GM23248 (cell line): ENCODE measurements at regions not wholly inside any gene's neighbourhood (a gene's known extent, or its start where the extent isn't known, plus 50 kb on each side); places are given as distances from the start of the nearest gene placed in this dataset.

Experiments
- DNase-seq: peaks from one replicate; pipeline ENCODE4 v3.0.0-alpha.2; 2015
- H2AFZ ChIP-seq: fragments of 200-600 bp; sonication (generic); 2 replicates; pipeline ENCODE4 v1.6.1; 2016; ENCODE audit warnings: antibody characterized with exemption
- H3F3A ChIP-seq: fragments of 200-600 bp; sonication (generic); 2 replicates; pipeline ENCODE4 v1.6.1; 2016; ENCODE audit warnings: mild to moderate bottlenecking, antibody characterized with exemption, mixed run types; ENCODE audit not compliant: insufficient read depth
- H3K27ac ChIP-seq: fragments of 200-600 bp; sonication (generic); 2 replicates; pipeline ENCODE4 v1.5.1; 2016; ENCODE audit warnings: mild to moderate bottlenecking
- H3K27me3 ChIP-seq: fragments of 200-600 bp; sonication (generic); replicated peaks from 2 replicates; pipeline ENCODE4 v1.6.1; 2016; ENCODE audit warnings: mild to moderate bottlenecking; ENCODE audit not compliant: insufficient read depth
- H3K36me3 ChIP-seq: fragments of 200-600 bp; sonication (generic); 2 replicates; pipeline ENCODE4 v1.6.1; 2016; ENCODE audit warnings: low read depth, mild to moderate bottlenecking
- H3K4me1 ChIP-seq: fragments of 200-600 bp; sonication (generic); 2 replicates; pipeline ENCODE4 v1.6.1; 2016; ENCODE audit warnings: mild to moderate bottlenecking; ENCODE audit not compliant: insufficient read depth
- H3K4me2 ChIP-seq: fragments of 200-600 bp; sonication (generic); one replicate; pipeline ENCODE4 v1.6.1; 2016; ENCODE audit warnings: mild to moderate bottlenecking; ENCODE audit not compliant: unreplicated experiment
- H3K4me3 ChIP-seq: fragments of 200-600 bp; sonication (generic); 2 replicates; pipeline ENCODE4 v1.5.1; 2016; ENCODE audit warnings: mild to moderate bottlenecking
- H3K79me2 ChIP-seq: fragments of 200-600 bp; sonication (generic); 2 replicates; pipeline ENCODE4 v1.6.1; 2016; ENCODE audit warnings: mild to moderate bottlenecking; ENCODE audit not compliant: insufficient read depth
- H3K9ac ChIP-seq: fragments of 200-600 bp; sonication (generic); 2 replicates; pipeline ENCODE4 v1.6.1; 2016; ENCODE audit warnings: mild to moderate bottlenecking
- H3K9me2 ChIP-seq: fragments of 200-600 bp; sonication (generic); 2 replicates; pipeline ENCODE4 v1.6.1; 2016; ENCODE audit warnings: mixed run types, mild to moderate bottlenecking, moderate library complexity; ENCODE audit not compliant: insufficient read depth
- H3K9me3 ChIP-seq: fragments of 200-600 bp; sonication (generic); one replicate; pipeline ENCODE4 v1.6.1; 2017; ENCODE audit warnings: low read depth
- H4K20me1 ChIP-seq: fragments of 200-600 bp; sonication (generic); 2 replicates; pipeline ENCODE4 v1.6.0; 2016; ENCODE audit not compliant: insufficient read depth
- EZH2 ChIP-seq: fragments of 200-600 bp; sonication (generic); IDR thresholded peaks from 2 replicates; pipeline ENCODE4 v1.6.1; 2018; ENCODE audit warnings: antibody characterized with exemption, mild to moderate bottlenecking; ENCODE audit not compliant: insufficient read depth, poor library complexity, severe bottlenecking
- EZH2phosphoT487 ChIP-seq: fragments of 200-600 bp; sonication (generic); IDR thresholded peaks from 2 replicates; pipeline ENCODE4 v1.6.1; 2018; ENCODE audit warnings: antibody characterized with exemption, moderate library complexity, mild to moderate bottlenecking, low read depth; ENCODE audit not compliant: insufficient read depth
- WGBS, 2 experiments: methylation state at CpG; one replicate each; pipeline ENCODE4 v1.1.6; 2015 to 2017; ENCODE audit warnings: low lambda C conversion rate in 2 of 2, low coverage in 1 of 2; ENCODE audit errors: missing lambda C conversion rate in 2 of 2; 5-methylcytosine and 5-hydroxymethylcytosine counted together
- in situ Hi-C: fragments of 300-500 bp; cut with MboI; formaldehyde crosslinking; loops from 2 replicates; pipeline ENCODE4 v1.15.0; 2020

DNA sequence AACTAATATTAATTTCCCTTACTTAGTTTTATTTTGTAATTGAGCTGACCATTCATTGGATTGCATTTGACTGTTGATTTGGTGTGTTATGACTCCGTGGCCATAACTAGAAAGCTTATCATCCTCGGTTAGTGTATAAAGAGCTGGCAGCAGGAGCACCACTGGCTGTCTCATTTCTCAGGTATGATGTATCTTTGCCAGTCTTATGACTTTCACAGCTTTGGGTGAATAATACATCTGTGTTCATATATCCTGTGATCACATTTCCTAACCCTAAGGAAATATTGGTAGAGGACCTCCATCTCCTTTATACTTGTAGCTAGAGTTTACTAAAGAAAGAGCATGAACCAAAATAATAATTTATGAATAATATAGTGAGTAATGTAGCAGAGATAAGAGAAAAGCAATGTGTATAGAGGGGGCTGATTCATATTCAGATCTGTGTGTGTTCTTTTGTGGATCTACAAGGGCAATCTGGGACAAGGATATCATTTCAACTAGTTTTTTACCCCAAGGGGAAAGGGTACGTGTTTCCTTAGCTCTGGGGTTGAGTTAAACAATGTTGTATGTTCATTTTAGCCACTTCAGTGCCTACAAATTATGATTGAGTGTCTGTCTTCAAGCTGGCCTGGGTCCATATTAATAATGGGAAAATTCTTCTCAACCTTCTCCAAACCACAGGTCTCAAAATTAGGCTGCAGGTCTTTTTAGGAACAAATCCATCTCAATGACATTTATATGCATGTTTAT lies 901.7 kb downstream of the NTRK3 start:
- Histone ChIP-seq H3F3A (peaks cover 15% of the 10 kb centered on the region; the same call in 1 of the 2 replicates), H3K4me2 (peak overlapping the region; percentile 57), H3K9me2 (no peaks in the 10 kb centered on the region), H3K9me3 (no peaks in the 10 kb centered on the region), H3K27ac (peak overlapping the region; percentile 48), H4K20me1 (no peaks in the 10 kb centered on the region), H3K36me3 (no peaks in the 10 kb centered on the region), H3K9ac (no peak overlapping the region), H3K4me3 (no peak overlapping the region), H2AFZ (no peak overlapping the region), H3K79me2 (no peaks in the 10 kb centered on the region), H3K4me1 (peaks cover 20% of the 10 kb centered on the region), H3K27me3 (0 out of 2 replicates have a peak, but pooled peaks cover 8% of the 10 kb centered on the region)
- peak; percentile 88 for DNase-seq
- in situ Hi-C loops = no loop called here
- 4 to 9% methylated on average over 3 of the region's 3 CpGs for WGBS, 2 experiments
- TF ChIP-seq EZH2 (no peak), EZH2phosphoT487 (no peak)

DNA sequence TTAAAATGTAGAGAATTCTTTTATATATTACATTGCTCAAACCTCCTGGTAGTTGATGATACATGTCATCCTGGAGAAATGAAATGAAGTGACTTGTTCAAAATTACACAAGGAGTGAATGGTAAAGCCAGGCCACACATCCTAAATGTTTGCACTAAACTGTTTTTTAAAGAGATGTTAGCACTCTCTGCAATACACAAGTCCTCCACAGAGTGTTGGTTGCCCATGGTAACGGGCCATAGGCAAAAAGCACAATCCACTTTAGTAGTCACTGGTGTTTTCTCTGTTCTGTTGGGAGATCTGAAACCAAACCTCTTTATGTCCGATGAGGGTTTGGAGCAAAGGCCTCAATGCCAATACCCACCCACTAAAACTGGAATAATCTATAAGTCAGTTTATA lies 907.4 kb downstream of the NTRK3 start:
- DNase-seq = peak; percentile 38
- no peak for TF ChIP-seq EZH2
- no peak for TF ChIP-seq EZH2phosphoT487
- Histone ChIP-seq H3K4me1 (0 out of 2 replicates have a peak, but pooled peaks cover 2% of the 10 kb centered on the region), H3K27ac (no peak overlapping the region), H3K4me2 (no peak overlapping the region), H3K9me3 (no peaks in the 10 kb centered on the region), H3K9me2 (no peaks in the 10 kb centered on the region), H3F3A (0 out of 2 replicates have a peak, but pooled peaks cover 7% of the 10 kb centered on the region), H4K20me1 (no peaks in the 10 kb centered on the region), H3K79me2 (no peaks in the 10 kb centered on the region), H3K9ac (no peak overlapping the region), H2AFZ (no peak overlapping the region), H3K27me3 (peaks cover 11% of the 10 kb centered on the region; the same call in 1 of the 2 replicates), H3K4me3 (no peak overlapping the region), H3K36me3 (no peaks in the 10 kb centered on the region)
- in situ Hi-C loops = no loop called here
- 47% methylated on average over 2 of the region's 2 CpGs for WGBS, 2 experiments

DNA sequence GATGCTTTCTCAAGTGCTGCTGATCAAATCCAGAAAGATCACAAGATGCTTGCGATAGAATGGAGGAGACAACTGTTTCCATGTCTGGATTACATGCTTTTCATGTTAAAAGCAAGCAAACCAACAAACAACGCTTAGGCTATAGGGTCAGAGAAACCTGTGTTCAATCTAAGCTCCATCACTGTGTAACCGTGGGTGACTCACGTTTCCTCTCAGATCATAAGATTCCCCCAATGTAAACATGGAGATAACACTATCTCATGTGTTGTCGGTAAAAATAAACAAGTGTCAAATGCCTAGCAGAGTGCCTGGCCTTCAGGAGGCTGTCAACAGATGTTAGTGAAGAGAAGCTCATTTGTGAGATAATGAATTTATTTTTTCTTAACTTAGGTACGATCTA lies 907.8 kb downstream of the NTRK3 start:
- H3F3A ChIP-seq = 0 out of 2 replicates have a peak, but pooled peaks cover 5% of the 10 kb centered on the region
- no peaks in the 10 kb centered on the region for H3K36me3 ChIP-seq
- H3K27ac ChIP-seq = no peak overlapping the region
- H3K27me3 ChIP-seq = peaks cover 14% of the 10 kb centered on the region; the same call in 1 of the 2 replicates
- H3K9me2 ChIP-seq = no peaks in the 10 kb centered on the region
- TF ChIP-seq EZH2 (no peak), EZH2phosphoT487 (no peak)
- H3K79me2 ChIP-seq = no peaks in the 10 kb centered on the region
- peak; percentile 27 for DNase-seq
- no peak overlapping the region for H3K4me2 ChIP-seq
- H3K9ac ChIP-seq = no peak overlapping the region
- no peak overlapping the region for H2AFZ ChIP-seq
- in situ Hi-C loops = no loop called here
- no peaks in the 10 kb centered on the region for H4K20me1 ChIP-seq
- H3K9me3 ChIP-seq = no peaks in the 10 kb centered on the region
- no peak overlapping the region for H3K4me3 ChIP-seq
- no peaks in the 10 kb centered on the region for H3K4me1 ChIP-seq
- 10 to 14% methylated on average over 6 of the region's 6 CpGs for WGBS, 2 experiments

DNA sequence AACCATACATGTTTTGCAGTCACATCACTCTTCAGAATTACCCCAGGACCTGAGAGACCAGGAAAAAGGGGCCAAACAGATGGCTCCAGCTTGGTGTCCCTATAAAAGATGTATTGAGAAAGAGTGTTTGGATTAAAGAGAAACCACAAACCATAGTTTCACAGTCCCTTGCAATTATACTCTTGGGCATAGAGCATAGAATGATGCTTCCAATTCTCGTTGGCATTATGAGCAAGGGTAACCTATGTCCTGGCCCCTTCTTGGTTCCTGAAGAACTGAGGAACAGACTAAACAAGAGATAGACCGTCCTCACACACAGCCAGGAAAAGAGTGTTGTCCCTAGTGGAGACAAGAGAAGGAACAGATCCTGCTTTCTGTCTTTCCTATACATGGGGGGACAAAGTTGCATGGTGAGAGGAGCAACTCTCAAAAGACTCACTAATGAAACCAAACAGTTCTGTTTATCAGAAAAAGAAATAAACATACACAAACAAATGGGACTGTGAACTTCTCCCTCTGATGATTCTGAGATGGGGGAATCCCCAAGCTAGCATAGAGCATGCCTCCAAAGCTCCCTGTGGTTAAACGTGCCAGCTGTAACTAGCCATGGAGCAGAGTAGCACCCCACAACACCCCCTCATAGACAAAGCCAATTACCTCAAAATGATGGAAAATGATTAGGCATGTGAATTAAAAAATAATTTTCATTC lies 908.6 kb downstream of the NTRK3 start:
- no peak overlapping the region for H2AFZ ChIP-seq
- no peak for TF ChIP-seq EZH2phosphoT487
- TF ChIP-seq EZH2 = no peak
- no peak overlapping the region for H3K9ac ChIP-seq
- H3K9me2 ChIP-seq = no peaks in the 10 kb centered on the region
- no peak for DNase-seq
- H3K27me3 ChIP-seq = peaks cover 14% of the 10 kb centered on the region; the same call in 1 of the 2 replicates
- H3K4me1 ChIP-seq = no peaks in the 10 kb centered on the region
- H3K36me3 ChIP-seq = no peaks in the 10 kb centered on the region
- no peaks in the 10 kb centered on the region for H3K9me3 ChIP-seq
- no peak overlapping the region for H3K4me2 ChIP-seq
- no peak overlapping the region for H3K27ac ChIP-seq
- no peaks in the 10 kb centered on the region for H3K79me2 ChIP-seq
- 9 to 16% methylated on average over 3 of the region's 3 CpGs for WGBS, 2 experiments
- H3F3A ChIP-seq = 0 out of 2 replicates have a peak, but pooled peaks cover 5% of the 10 kb centered on the region
- no peaks in the 10 kb centered on the region for H4K20me1 ChIP-seq
- no peak overlapping the region for H3K4me3 ChIP-seq
- in situ Hi-C loops = no loop called here
